Endometrium (tissue), 2 donors: ENCODE measurements at regions not wholly inside any gene's neighbourhood (a gene's known extent, or its start where the extent isn't known, plus 50 kb on each side); places are given as distances from the start of the nearest gene placed in this dataset.
"Not testable (repeated sequence)": the region's sequence is repeated elsewhere in the genome, so short reads cannot be mapped to it uniquely, and the experiment has no call there.

ENCODE experiments used
- FAIRE-seq: peaks from 2 replicates; lab custom pipeline; 2012; peaks lifted over from hg19 to GRCh38; lab: Jason Lieb, UNC
- donor health status: control.
- donor health status: control.

DNA sequence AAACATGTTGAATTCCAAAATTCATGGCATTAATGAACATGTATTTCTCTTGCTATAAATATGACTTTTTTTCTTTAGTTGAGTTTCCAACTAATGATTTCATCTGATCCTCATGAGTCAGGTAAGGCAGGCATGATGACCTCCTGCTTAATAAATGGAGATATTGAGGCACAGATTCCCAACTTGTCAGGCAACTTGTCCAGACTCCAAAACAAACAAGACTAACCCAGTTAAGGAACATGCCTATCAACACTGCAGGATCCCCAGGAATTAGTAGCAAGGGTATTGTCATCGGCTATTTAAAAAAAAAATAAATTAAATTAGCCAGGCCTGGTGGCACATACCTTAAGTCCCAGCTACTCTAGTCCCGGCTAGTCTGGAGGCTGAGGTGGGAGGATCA lies 121.3 kb upstream of the SALL4 start:
- no peak for FAIRE-seq

GRCh38 chr20:51922812-51923211 lies 120.5 kb upstream of the SALL4 start:
- FAIRE-seq: not testable (repeated sequence)

- no peak for FAIRE-seq
Observed at GRCh38 chr20:51918561-51918960, 116.2 kb upstream of the SALL4 start.

DNA sequence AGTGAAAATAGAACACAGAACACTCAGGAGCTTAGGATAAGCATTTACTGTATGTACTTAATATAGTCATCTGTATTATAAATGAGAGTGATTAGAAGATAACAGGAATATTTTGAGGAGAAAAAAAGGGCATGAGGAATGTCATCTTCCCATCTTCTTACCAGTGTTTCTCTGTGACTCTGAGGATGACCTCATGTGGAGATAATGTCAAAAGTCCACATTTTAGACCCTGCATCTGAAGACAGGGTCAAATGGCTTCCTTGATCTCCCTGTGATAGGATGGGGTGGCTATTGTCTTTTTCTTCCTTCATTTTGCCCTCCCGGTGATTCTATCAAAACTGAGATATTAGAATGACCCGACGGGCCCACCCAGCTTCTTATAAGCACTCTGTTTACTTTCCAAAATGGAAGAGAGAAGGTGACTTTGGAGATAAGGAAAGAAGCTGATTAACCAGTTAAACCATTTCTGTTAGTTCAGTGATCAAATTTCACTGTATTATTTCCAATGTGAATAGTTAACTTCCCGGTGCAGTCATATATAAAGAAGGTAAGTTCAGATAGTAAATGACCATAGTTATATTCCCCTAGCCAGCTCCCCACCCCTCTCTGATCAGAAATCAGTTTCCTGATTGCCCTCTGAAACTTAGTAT lies 115.7 kb upstream of the SALL4 start:
- no peak for FAIRE-seq

- no peak for FAIRE-seq
Observed at GRCh38 chr20:51916244-51916643, 113.9 kb upstream of the SALL4 start.

DNA sequence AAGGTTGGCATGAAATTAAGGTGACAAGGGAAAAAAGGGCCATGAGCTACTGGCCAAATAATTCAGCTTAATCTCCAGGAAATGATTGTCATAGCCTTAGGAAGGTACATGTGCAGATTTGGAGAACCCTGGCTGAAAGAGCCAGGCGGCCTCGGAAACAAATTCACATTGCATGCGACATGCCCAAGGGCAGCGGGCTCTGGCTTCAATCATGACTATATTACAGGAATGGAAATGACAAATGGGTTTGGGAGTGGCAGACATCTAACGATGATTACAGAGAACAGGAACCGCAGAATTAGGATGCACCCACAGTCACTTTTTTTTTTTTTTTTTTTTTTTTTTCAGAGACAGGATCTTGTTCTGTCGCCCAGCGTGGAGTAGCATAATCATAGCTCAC lies 112.4 kb upstream of the SALL4 start:
- FAIRE-seq: no peak

DNA sequence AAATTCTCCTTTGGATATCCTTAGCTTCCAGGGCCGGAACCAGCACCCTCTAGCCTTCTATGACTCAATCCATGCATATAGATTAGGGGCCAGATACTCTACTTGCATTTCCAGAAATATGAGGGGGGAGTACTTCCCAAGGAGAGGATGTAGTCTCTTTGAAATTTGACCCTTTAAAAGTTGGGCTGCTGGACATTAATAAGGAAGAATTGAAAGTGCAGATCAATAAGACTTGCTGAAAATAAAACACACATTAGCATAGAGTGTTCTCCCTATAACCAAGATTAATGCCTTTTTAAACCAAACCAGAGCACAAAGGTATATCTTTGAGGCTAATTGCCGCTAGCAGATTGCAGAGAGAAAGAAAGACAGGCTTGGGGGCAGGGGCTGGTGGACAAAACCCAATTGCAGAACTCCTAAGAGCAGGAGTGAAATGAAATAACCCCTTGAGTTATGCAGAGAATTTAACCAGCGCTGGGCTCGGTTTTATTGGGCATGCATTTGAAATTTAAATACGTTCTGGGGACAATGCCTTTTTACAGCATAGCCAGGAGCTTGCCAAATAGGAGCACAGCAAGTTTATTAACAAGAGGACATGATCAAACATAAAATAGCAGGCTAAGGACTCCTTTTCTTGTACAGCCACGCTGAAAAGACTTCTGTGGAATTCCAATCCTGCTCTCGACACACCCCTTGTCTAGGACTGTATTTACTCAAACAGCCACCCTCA lies 108.2 kb upstream of the SALL4 start:
- FAIRE-seq: no peak

DNA sequence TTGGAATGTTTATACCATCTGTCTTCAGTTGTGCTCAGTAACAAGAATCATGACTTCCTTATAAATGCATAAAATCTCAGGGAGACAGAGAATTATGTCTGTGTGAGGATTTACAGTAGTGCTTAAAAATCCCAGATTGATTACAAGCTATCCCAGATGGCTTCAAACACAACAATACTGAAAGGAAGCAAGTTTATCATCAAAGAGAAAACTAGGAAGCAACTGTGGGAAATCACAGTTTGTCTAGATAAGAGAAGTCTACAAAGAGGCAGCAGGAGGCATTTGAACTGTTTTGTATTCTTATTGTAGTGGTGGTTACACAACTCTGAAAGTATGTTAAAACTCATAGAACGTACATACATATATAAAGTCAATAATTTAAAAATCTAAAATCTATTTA lies 104.4 kb upstream of the SALL4 start:
- FAIRE-seq: no peak

DNA sequence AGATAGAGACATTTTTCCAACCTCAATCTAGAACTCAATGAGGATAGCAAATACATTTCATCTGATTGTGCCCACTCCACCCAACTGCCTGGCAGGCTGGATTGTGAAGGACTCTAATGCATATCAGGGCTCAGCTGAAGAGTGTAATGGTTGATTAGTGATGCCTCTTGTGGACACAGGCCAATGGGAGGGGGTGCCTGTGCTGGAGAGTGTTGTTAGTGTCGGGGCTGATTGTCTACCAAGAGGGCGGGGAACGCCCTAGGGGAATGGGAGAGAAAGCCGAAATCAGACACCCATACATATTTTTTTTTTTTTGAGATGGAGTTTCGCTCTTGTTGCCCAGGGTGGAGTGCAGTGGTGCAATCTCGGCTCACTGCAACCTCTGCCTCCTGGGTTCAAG lies 103.7 kb upstream of the SALL4 start:
- no peak for FAIRE-seq

GRCh38 chr20:51902933-51903332 lies 100.6 kb upstream of the SALL4 start:
- FAIRE-seq: no peak

DNA sequence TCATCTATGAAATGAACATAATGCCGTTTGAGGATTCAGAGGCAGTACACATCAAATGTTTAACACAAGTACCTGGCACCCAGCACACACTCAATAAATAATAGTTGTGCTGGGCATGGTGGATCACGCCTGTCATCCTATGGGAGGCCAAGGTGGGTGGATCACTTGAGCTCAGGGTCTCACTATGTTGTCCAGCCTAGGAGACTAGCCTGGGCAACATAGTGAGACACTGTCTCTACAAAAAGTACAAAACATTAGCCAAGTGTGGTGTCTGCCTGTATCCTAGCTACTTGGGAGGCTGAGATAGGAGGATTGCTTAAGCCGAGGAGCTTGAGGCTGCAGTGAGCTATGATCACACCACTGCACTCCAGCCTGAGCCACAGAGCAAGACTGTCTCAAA lies 98.1 kb upstream of the SALL4 start:
- FAIRE-seq: no peak

DNA sequence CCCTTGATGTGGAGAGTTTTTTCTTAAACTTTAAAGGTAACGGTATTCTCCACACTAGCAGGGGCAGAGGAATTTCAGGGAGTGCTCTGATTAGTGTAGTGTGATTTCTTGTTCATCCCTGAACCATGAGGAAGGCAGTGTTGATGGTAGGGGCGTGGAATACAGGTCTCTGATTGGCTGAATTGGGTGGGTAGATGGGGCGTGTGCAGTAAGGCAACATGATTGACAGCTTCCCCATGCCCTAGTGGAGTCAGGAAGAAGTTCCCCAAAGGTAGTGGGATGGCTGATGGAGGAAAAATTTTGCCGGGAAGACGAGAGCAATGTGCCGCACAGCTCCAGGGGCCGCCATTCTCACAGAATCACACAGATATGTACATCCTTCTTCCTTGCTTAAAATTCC lies 97.4 kb upstream of the SALL4 start:
- no peak for FAIRE-seq

DNA sequence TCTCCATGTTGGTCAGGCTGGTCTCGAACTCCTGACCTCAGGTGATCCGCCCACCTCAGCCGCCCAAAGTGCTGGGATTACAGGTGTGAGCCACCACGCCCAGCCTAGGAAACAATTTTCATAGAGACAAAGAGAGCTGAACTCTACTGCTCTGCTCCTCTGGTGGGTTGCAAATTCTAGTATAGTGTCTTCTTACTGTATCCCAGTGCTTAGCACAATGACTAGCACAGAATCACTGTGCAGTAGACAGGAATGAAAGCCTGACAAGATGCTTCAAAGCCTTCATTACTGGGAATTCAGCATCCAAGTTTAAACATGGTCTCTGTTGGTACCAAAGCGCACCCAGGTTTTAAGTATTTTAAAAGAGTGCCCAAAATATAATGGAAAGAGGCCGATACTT lies 96.5 kb upstream of the SALL4 start:
- no peak for FAIRE-seq

- no peak for FAIRE-seq
Observed at GRCh38 chr20:51894619-51895018, 92.3 kb upstream of the SALL4 start.

DNA sequence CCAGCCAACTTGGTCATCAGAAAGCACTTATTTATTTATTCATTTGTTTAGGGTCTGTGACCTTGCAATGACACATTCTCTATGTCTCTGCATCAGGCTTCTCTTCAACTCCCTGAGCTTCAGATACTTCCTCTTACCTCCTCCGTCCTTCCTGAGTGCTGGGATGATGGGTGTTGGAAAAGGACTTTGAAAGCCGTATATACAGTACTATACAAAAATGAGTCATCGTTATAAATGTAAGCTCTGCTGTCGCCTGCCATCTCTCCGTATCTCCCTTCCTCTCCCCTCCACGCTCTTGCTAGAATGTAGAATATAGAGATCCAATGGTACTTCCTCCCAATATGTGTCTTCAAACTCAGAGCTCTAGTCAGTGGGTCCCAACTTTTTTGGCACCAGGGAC lies 91.9 kb upstream of the SALL4 start:
- FAIRE-seq: no peak

GRCh38 chr20:51893723-51894122 lies 91.4 kb upstream of the SALL4 start:
- FAIRE-seq: no peak

DNA sequence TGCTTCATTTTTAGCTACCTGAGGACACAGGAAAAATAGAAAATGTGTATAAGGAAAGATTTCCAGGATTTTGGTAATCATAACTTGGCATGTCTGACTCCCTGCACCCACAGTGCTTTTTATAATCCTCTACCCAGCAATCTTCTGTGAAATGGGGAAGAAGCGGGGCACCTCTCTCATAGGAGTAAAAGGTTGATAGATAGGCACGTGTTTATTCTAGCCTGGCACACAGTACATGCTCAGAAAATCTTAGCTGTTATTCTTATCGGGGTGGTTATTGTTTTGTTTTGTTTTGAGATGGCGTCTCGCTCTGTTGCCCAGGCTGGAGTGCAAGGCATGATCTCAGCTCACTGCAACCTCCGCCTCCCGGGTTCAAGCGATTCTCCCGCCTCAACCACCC lies 87.7 kb upstream of the SALL4 start:
- FAIRE-seq: no peak

- FAIRE-seq: no peak
Observed at GRCh38 chr20:51889466-51889865, 87.1 kb upstream of the SALL4 start.

- FAIRE-seq: no peak
Observed at GRCh38 chr20:51888291-51888690, 86.0 kb upstream of the SALL4 start.

DNA sequence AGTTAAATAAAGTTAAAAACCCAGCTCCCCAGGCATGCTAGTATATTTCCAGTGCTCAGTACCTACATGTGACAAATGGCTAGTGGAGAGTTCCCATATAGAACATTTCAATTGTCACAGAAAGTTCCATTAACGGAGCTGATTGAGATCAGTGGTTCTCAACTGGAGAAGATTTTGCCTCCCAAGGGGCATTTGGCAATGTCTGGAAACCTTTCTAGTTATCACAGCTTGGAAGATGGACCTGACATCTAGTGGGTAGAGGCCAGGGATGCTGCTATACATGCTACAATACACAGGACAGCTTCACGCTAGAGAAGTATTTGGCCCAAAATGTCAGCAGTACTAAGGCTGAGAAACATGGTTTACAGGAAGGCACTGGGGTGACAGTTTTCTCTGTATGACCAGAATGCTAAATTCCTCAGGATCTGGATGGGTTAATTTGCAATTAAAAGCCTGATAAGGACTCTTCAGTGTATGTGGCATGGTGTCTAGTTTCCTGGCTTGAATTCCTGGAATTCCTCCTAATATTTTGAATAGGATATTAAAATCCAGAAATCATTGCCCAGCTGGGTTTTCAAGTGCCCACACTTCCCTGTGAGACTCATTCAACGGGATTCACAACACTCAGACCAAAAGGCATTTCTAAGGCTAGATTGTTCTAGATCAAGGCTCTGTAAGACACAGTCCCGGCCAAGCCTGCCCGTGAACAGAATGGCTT lies 84.7 kb upstream of the SALL4 start:
- no peak for FAIRE-seq

GRCh38 chr20:51886341-51886740 lies 84.0 kb upstream of the SALL4 start:
- FAIRE-seq: no peak

- no peak for FAIRE-seq
Observed at GRCh38 chr20:51884561-51884960, 82.2 kb upstream of the SALL4 start.

DNA sequence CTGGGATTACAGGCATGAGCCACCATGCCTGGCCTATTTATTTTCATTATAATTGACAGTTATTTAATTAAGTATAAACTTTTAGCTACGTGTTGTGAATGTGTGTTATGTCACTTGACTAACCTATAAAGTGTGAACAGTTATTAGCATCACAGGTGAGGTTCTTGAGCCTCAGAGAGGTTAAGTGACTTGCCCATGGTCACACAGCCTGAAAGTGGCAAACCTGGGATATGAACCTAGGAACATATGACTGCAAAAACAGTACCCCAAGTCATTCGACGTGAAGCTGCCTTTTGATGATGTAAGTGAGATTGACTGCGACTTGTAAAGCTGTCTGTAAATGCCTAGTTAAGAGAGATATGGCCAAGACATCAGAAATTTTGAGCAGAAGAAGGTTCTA lies 77.9 kb upstream of the SALL4 start:
- no peak for FAIRE-seq
